ENCODE measurements at regions not wholly inside any gene's neighbourhood (a gene's known extent, or its start where the extent isn't known, plus 50 kb on each side); places are given as distances from the start of the nearest gene placed in this dataset.

- TF ChIP-seq ELK1 (CRISPR knock-in tag; IDR thresholded peaks at IDR 0.05) (no peak), ETV1 (tag; conservative IDR thresholded peaks at IDR 0.05; ENCODE audit: low read depth) (no peak)
- TF ChIP-seq, protein P1, sequence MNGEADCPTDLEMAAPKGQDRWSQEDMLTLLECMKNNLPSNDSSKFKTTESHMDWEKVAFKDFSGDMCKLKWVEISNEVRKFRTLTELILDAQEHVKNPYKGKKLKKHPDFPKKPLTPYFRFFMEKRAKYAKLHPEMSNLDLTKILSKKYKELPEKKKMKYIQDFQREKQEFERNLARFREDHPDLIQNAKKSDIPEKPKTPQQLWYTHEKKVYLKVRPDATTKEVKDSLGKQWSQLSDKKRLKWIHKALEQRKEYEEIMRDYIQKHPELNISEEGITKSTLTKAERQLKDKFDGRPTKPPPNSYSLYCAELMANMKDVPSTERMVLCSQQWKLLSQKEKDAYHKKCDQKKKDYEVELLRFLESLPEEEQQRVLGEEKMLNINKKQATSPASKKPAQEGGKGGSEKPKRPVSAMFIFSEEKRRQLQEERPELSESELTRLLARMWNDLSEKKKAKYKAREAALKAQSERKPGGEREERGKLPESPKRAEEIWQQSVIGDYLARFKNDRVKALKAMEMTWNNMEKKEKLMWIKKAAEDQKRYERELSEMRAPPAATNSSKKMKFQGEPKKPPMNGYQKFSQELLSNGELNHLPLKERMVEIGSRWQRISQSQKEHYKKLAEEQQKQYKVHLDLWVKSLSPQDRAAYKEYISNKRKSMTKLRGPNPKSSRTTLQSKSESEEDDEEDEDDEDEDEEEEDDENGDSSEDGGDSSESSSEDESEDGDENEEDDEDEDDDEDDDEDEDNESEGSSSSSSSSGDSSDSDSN (IDR thresholded peaks at IDR 0.05; ENCODE audit: borderline replicate concordance in 1 of 2, low read depth in 2 of 2, low read length in 2 of 2): no peak
These were observed 124.2 kb downstream of the ATP6V1G3 start (continued) for GRCh38 chr1:198416296-198416695.

GRCh38 chr1:198411240-198411639 is 129.2 kb downstream of the ATP6V1G3 start:
- no peak for ATAC-seq
- Histone ChIP-seq H2AFZ (ENCODE audit: low read depth, low read length) (no peak overlapping the region), H3K4me2 (ENCODE audit: insufficient read depth, low read length) (no peak overlapping the region), H3K9ac (ENCODE audit: insufficient read depth in 1 of 2, low read depth in 2 of 2, low read length in 2 of 2) (no peak overlapping the region), H3K36me3 (ENCODE audit: control insufficient read depth, insufficient read depth, low read length) (no peaks in the 10 kb centered on the region), H3K4me3 (no peak overlapping the region), H3K9me1 (ENCODE audit: control insufficient read depth, insufficient read depth, low read length) (no peaks in the 10 kb centered on the region), H3K9me3 (replicated peaks; ENCODE audit: control insufficient read depth, insufficient read depth, low read depth, low read length) (no peaks in the 10 kb centered on the region), H3K79me2 (ENCODE audit: control insufficient read depth, insufficient read depth, low read length) (no peaks in the 10 kb centered on the region), H3K27me3 (ENCODE audit: control insufficient read depth in 2 of 2, insufficient read depth in 2 of 2, low read length in 2 of 2) (no peaks in the 10 kb centered on the region), H4K20me1 (replicated peaks; ENCODE audit: control insufficient read depth, insufficient read depth, low read length) (no peaks in the 10 kb centered on the region), H3K4me1 (replicated peaks in 1 of 2; ENCODE audit: control insufficient read depth in 2 of 2, insufficient read depth in 2 of 2, low read length in 2 of 2) (no peaks in the 10 kb centered on the region), H3K27ac (ENCODE audit: extremely low read depth, low read depth, low read length) (no peak overlapping the region)
- ChIA-PET CTCF (ENCODE audit: low intra/inter-chr PET ratio) (no interaction called here), POLR2A (no interaction called here)
- no TSS peak for BruUV-seq (replicated peaks)
- FAIRE-seq: no peak
- intact Hi-C loops (cut with micrococcal nuclease) (no loop called here), in situ Hi-C loops (cut with MboI) (no loop called here)
- DNase-seq (ENCODE audit: extremely low read depth in 1 of 4, low spot score in 3 of 4): no peak
- no peak for TF ChIP-seq NUFIP1 (IDR thresholded peaks at IDR 0.05; ENCODE audit: partially characterized antibody)
- peak; percentile 30; the same call in 1 of the 2 replicates for TF ChIP-seq MAFK (IDR thresholded peaks at IDR 0.05; ENCODE audit: low read length)
- TF ChIP-seq ZNF316 (IDR thresholded peaks at IDR 0.05): peak; percentile 63
- TF ChIP-seq C11orf30 (IDR thresholded peaks at IDR 0.05; ENCODE audit: low read depth): peak; percentile 40; the same call in 1 of the 2 replicates
- TF ChIP-seq, protein P2, sequence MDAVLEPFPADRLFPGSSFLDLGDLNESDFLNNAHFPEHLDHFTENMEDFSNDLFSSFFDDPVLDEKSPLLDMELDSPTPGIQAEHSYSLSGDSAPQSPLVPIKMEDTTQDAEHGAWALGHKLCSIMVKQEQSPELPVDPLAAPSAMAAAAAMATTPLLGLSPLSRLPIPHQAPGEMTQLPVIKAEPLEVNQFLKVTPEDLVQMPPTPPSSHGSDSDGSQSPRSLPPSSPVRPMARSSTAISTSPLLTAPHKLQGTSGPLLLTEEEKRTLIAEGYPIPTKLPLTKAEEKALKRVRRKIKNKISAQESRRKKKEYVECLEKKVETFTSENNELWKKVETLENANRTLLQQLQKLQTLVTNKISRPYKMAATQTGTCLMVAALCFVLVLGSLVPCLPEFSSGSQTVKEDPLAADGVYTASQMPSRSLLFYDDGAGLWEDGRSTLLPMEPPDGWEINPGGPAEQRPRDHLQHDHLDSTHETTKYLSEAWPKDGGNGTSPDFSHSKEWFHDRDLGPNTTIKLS (IDR thresholded peaks at IDR 0.05; ENCODE audit: borderline replicate concordance, low read depth): no peak
- TF ChIP-seq CBX3 (IDR thresholded peaks at IDR 0.05; ENCODE audit: borderline replicate concordance in 1 of 2, low read length in 2 of 2): no peak
- no peak for TF ChIP-seq ZBTB1 (CRISPR knock-in tag; IDR thresholded peaks at IDR 0.05; ENCODE audit: borderline replicate concordance, low read depth)
- no peak for TF ChIP-seq KHSRP (IDR thresholded peaks at IDR 0.05)
- TF ChIP-seq JUNB (CRISPR knock-in tag; conservative IDR thresholded peaks at IDR 0.05): no peak
- TF ChIP-seq MAFG (tag; conservative IDR thresholded peaks at IDR 0.05): peak; percentile 32; the same call in 1 of the 2 replicates
- no peak for TF ChIP-seq GTF2B (IDR thresholded peaks at IDR 0.05; ENCODE audit: extremely low read depth, insufficient read length)
- peak; percentile 48 for TF ChIP-seq MAFF (IDR thresholded peaks at IDR 0.05; ENCODE audit: low read length)
